PFSK-1 (cell line): ENCODE measurements at regions not wholly inside any gene's neighbourhood (a gene's known extent, or its start where the extent isn't known, plus 50 kb on each side); places are given as distances from the start of the nearest gene placed in this dataset.

Experiments
- POLR2AphosphoS5 ChIP-seq: IDR thresholded peaks from 2 replicates; pipeline ENCODE4 v1.6.1; 2012; ENCODE audit warnings: low read depth, mild to moderate bottlenecking, control low read depth, low read length, moderate library complexity
- SIN3A ChIP-seq: IDR thresholded peaks from 2 replicates; pipeline ENCODE4 v1.6.1; 2012; ENCODE audit warnings: mild to moderate bottlenecking, low read length, moderate library complexity, borderline replicate concordance; ENCODE audit not compliant: insufficient read depth
- TAF1 ChIP-seq: IDR thresholded peaks from 2 replicates; pipeline ENCODE4 v1.6.1; 2012; ENCODE audit warnings: low read length, control low read depth, borderline replicate concordance; ENCODE audit not compliant: insufficient read depth
- TF ChIP-seq, protein P1 (sequence below), 2 experiments: IDR thresholded peaks; 2 replicates each; pipeline versions ENCODE4 v1.6.1 to v1.8.0; 2011 to 2012; ENCODE audit warnings: low read depth in 2 of 2, low read length in 2 of 2, control low read depth in 1 of 2, inconsistent platforms in 1 of 2, mild to moderate bottlenecking in 1 of 2, moderate library complexity in 1 of 2; ENCODE audit not compliant: insufficient read depth in 1 of 2

DNA sequence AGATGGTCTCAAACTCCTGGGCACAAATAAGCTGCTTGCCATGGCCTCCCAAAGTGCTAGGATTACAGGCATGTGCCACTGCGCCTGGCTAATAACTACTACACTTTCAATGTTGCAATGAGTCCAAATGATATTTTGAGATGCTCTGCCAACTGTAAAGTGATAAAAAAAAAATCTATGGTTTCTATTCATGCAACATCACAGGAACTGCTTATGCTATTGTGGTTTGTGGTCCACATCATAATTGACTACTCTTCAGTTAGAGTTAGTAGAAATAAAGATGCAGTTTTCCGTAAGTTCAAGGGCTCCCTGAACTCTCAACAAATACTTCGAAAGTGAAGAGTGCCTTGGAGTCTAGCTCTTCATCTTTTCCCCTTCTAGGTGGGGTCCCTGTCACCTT, 239.4 kb downstream of the C12orf75 start:
- TF ChIP-seq POLR2AphosphoS5 (no peak), TAF1 (no peak), SIN3A (no peak)
- TF ChIP-seq, protein P1, sequence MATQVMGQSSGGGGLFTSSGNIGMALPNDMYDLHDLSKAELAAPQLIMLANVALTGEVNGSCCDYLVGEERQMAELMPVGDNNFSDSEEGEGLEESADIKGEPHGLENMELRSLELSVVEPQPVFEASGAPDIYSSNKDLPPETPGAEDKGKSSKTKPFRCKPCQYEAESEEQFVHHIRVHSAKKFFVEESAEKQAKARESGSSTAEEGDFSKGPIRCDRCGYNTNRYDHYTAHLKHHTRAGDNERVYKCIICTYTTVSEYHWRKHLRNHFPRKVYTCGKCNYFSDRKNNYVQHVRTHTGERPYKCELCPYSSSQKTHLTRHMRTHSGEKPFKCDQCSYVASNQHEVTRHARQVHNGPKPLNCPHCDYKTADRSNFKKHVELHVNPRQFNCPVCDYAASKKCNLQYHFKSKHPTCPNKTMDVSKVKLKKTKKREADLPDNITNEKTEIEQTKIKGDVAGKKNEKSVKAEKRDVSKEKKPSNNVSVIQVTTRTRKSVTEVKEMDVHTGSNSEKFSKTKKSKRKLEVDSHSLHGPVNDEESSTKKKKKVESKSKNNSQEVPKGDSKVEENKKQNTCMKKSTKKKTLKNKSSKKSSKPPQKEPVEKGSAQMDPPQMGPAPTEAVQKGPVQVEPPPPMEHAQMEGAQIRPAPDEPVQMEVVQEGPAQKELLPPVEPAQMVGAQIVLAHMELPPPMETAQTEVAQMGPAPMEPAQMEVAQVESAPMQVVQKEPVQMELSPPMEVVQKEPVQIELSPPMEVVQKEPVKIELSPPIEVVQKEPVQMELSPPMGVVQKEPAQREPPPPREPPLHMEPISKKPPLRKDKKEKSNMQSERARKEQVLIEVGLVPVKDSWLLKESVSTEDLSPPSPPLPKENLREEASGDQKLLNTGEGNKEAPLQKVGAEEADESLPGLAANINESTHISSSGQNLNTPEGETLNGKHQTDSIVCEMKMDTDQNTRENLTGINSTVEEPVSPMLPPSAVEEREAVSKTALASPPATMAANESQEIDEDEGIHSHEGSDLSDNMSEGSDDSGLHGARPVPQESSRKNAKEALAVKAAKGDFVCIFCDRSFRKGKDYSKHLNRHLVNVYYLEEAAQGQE (IDR thresholded peaks at IDR 0.05; ENCODE audit: insufficient read depth in 1 of 2, low read depth in 2 of 2, low read length in 2 of 2) = no peak
